ENCODE measurements at regions not wholly inside any gene's neighbourhood (a gene's known extent, or its start where the extent isn't known, plus 50 kb on each side); places are given as distances from the start of the nearest gene placed in this dataset.

DNA sequence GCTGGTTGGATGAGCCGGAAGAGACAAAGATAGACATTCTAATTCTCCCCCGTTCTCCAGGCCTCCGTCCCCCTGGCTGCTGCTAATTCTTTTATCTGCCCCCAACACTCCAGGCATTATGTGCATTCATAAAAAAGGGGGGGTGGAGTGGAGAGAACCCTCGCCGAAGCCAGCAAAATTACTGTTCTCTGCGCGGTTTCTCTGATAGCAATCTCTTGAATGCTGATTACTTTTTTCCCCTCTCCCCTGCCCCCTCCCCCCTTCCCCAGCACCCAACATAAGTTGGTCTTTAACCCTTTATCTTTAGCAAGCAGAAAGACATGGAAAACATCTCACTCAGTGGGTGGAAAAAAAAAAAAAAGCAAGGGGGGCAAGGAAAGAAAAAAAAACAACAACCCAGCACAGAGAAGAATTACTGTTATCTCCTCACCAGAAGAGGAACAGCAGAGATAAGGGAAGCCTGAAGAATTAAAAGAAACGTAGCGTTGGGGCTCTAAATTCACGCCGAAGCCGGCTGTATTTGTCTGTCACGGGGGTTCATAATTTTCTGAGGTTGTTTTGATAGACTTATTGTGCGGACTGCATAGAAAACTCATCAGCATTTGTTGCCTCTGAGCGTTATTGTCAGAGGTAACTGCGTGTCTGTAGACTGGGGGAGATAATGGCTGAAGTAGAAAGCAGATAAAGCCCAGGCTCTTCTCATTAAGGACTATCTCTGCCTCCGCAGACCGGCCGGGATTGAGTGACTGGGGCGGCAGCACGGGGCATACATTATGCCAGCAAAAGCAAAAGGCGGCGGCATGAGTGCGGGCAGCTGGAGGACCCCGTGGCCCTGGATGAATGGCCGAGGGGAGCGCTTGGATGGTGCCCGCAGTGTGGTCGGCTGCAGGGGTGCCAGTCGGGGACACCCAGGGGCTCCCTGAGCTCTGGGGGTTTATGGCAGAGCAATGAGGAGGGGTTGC lies 126.9 kb downstream of the MRM1 start:
- H3K27ac ChIP-seq (ENCODE audit: low read depth, low read length): no peak overlapping the region
- no peak overlapping the region for H3K4me3 ChIP-seq (ENCODE audit: low read depth, low read length)
- H3K9me3 ChIP-seq (ENCODE audit: control insufficient read depth, insufficient read depth, low read length): no peaks in the 10 kb centered on the region
- H3K9ac ChIP-seq (ENCODE audit: low read depth, low read length): no peak overlapping the region
- H3K27me3 ChIP-seq (ENCODE audit: control insufficient read depth, insufficient read depth, low read length): peaks cover 23% of the 10 kb centered on the region
- no peaks in the 10 kb centered on the region for H3K36me3 ChIP-seq (ENCODE audit: control insufficient read depth, insufficient read depth, low read length)
- peaks cover 51% of the 10 kb centered on the region for H3K4me1 ChIP-seq (ENCODE audit: control insufficient read depth, insufficient read depth, low read length)

GRCh38 chr17:36730095-36730808 lies 128.9 kb downstream of the MRM1 start:
- Histone ChIP-seq H3K9ac (ENCODE audit: low read depth, low read length) (no peak overlapping the region), H3K4me1 (ENCODE audit: control insufficient read depth, insufficient read depth, low read length) (peaks cover 41% of the 10 kb centered on the region), H3K27me3 (ENCODE audit: control insufficient read depth, insufficient read depth, low read length) (peaks cover 23% of the 10 kb centered on the region)

DNA sequence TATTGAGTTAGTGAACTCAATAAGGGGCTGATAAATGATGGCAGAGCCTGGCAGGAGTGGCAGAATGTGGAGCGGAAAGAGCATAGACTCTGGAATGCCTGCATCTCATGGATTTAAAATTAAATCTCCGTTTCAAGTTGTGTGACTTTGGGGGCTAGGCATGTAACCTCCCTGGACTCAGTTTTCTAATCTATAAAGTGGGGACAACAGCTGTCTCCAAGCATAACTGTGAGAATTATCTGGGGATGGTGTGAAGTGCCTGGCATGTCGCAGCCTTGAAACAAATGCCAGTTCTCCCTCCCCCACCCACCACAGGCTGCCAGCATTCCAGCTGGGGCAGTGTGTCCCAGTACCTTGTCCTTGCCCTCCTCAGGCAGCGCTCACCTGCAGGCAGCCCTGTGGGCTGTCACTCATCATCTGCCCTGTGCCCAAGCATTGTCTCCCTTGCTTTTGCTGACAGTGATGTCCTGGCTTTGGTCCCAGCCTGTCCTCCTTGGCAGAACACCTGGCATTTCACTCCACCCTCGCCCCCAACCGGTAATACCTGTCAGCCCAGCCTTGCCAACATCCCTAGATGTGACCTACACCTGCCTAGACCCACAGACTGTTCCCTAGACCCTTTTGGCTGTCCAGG lies 129.6 kb downstream of the MRM1 start:
- H3K27me3 ChIP-seq (ENCODE audit: control insufficient read depth, insufficient read depth, low read length): peaks cover 23% of the 10 kb centered on the region
- H3K4me3 ChIP-seq (ENCODE audit: low read depth, low read length): no peak overlapping the region
- no peaks in the 10 kb centered on the region for H3K9me3 ChIP-seq (ENCODE audit: control insufficient read depth, insufficient read depth, low read length)
- H3K4me1 ChIP-seq (ENCODE audit: control insufficient read depth, insufficient read depth, low read length): peaks cover 41% of the 10 kb centered on the region
- no peak overlapping the region for H3K27ac ChIP-seq (ENCODE audit: low read depth, low read length)
- H3K9ac ChIP-seq (ENCODE audit: low read depth, low read length): no peak overlapping the region
- H3K36me3 ChIP-seq (ENCODE audit: control insufficient read depth, insufficient read depth, low read length): no peaks in the 10 kb centered on the region

More at GRCh38 chr17:36730095-36730808, 128.9 kb downstream of the MRM1 start:
- Histone ChIP-seq H3K27ac (ENCODE audit: low read depth, low read length) (no peak overlapping the region), H3K36me3 (ENCODE audit: control insufficient read depth, insufficient read depth, low read length) (no peaks in the 10 kb centered on the region), H3K9me3 (ENCODE audit: control insufficient read depth, insufficient read depth, low read length) (no peaks in the 10 kb centered on the region), H3K4me3 (ENCODE audit: low read depth, low read length) (no peak overlapping the region)

DNA sequence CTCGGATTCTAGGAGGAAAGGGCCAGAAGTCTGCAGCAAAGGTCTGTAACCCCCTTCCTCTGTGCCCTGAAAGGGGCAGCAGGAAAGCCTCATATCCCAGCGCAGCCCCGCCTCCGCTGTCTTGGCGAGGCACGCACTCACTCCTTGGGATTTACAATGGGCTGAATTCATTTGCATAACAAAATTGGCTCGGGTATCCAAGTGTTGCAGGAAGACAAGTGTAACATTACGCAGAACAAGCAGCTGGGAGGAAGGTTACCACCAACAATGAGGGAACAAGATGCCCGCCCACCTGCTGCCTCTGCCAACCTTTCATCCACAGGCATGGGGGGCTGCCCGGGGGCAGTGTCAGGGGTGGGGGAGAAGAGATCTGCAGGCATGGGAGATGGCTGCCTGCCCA lies 130.4 kb downstream of the MRM1 start:
- Histone ChIP-seq H3K4me1 (ENCODE audit: control insufficient read depth, insufficient read depth, low read length) (peaks cover 41% of the 10 kb centered on the region), H3K27ac (ENCODE audit: low read depth, low read length) (peak overlapping the region; percentile 23), H3K27me3 (ENCODE audit: control insufficient read depth, insufficient read depth, low read length) (peaks cover 21% of the 10 kb centered on the region)

DNA sequence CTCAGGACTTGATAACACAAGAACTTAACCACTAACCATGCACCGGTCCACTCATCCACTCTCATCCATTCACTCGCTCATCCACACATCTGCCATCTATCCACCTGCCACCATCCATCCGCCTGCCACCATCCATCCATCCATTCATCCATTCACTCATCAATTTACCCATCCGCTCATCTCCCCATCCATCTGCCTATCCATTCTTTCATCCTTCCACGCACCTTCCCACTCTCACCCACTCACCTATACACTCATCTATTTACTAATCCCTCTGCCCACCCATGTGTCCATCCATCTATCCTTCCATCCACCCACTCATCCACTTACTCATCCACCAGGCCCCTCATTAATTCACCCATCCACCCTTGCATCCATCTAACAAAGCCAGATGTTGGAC lies 131.0 kb downstream of the MRM1 start:
- Histone ChIP-seq H3K4me3 (ENCODE audit: low read depth, low read length) (no peak overlapping the region), H3K36me3 (ENCODE audit: control insufficient read depth, insufficient read depth, low read length) (no peaks in the 10 kb centered on the region), H3K9me3 (ENCODE audit: control insufficient read depth, insufficient read depth, low read length) (no peaks in the 10 kb centered on the region), H3K9ac (ENCODE audit: low read depth, low read length) (no peak overlapping the region), H3K27ac (ENCODE audit: low read depth, low read length) (no peak overlapping the region), H3K27me3 (ENCODE audit: control insufficient read depth, insufficient read depth, low read length) (peaks cover 16% of the 10 kb centered on the region), H3K4me1 (ENCODE audit: control insufficient read depth, insufficient read depth, low read length) (peaks cover 41% of the 10 kb centered on the region)

More for the DNA sequence above, 130.4 kb downstream of the MRM1 start:
- no peaks in the 10 kb centered on the region for H3K36me3 ChIP-seq (ENCODE audit: control insufficient read depth, insufficient read depth, low read length)
- no peak overlapping the region for H3K9ac ChIP-seq (ENCODE audit: low read depth, low read length)
- no peaks in the 10 kb centered on the region for H3K9me3 ChIP-seq (ENCODE audit: control insufficient read depth, insufficient read depth, low read length)
- H3K4me3 ChIP-seq (ENCODE audit: low read depth, low read length): no peak overlapping the region

DNA sequence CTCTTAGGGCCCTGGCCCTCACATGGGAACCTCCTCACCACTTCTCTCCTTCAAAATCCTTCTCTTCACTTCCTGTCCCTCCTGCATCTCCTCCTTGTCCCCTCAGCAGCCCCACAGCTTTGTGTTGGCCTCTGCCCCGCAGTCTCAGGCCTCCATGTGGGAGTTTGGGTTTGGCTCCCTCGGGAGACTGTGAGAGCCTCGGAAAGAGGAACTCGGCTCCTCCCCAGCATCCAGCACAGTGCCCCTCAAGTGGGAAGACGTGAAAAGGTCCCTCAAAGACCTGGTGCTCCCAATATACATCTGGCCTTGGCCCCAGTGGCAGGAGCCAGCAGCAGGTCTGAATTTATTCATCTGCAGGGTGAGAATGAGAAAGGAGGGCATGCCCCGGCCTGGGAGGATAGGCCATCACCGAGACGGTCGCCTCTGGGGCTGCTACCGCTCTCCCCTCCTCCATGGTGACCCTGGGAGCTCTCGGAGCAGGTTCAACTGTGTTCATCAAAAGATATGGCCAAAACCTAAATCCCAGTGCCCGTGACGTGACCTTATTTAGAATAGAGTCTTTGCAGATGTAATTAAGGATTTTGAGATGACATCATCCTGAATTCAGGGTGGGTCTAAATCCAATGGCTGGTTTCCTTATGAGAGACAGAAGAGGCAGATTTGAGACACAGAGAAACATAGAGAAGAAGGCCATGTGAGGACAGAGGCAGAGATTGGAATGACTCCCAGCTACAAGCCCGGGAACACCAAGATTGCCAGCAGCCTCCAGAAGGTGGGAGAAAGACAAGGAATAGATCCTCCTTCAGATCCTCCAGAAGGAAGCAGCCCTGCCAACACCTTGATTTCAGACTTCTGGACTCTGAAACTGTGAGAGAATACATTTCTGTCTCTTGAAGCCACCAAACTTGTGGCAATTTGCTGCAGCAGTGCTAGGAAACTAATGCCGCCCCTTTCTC lies 135.1 kb downstream of the MRM1 start:
- Histone ChIP-seq H3K9ac (ENCODE audit: low read depth, low read length) (no peak overlapping the region), H3K27ac (ENCODE audit: low read depth, low read length) (no peak overlapping the region), H3K4me1 (ENCODE audit: control insufficient read depth, insufficient read depth, low read length) (peaks cover 11% of the 10 kb centered on the region), H3K4me3 (ENCODE audit: low read depth, low read length) (no peak overlapping the region), H3K9me3 (ENCODE audit: control insufficient read depth, insufficient read depth, low read length) (no peaks in the 10 kb centered on the region), H3K36me3 (ENCODE audit: control insufficient read depth, insufficient read depth, low read length) (no peaks in the 10 kb centered on the region), H3K27me3 (ENCODE audit: control insufficient read depth, insufficient read depth, low read length) (0 out of 2 replicates have a peak, but pooled peaks cover 1% of the 10 kb centered on the region)

GRCh38 chr17:36739208-36739607 lies 137.8 kb downstream of the MRM1 start:
- Histone ChIP-seq H3K9me3 (ENCODE audit: control insufficient read depth, insufficient read depth, low read length) (no peaks in the 10 kb centered on the region), H3K27ac (ENCODE audit: low read depth, low read length) (no peak overlapping the region), H3K27me3 (ENCODE audit: control insufficient read depth, insufficient read depth, low read length) (no peaks in the 10 kb centered on the region), H3K4me1 (ENCODE audit: control insufficient read depth, insufficient read depth, low read length) (peaks cover 11% of the 10 kb centered on the region), H3K4me3 (ENCODE audit: low read depth, low read length) (no peak overlapping the region), H3K9ac (ENCODE audit: low read depth, low read length) (no peak overlapping the region), H3K36me3 (ENCODE audit: control insufficient read depth, insufficient read depth, low read length) (no peaks in the 10 kb centered on the region)

DNA sequence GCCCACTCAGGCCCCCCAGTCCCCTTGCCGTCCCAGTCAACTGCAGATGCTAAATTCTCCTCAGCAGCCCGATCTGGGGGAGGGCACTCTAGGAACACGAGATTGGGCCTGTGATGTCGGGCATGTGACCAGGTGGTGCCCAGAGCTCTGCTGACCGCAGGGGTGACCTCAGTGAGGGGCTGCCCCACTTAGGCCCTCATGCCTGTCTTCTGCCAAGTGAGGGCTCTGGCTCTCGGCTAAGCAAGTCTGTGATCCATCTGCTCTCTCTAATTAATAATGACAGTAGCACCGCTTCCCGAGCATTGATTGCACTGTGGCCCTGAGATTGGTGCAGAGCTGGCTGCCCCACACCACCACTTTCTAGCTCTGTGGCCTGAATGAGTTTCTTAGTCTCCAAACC lies 138.8 kb downstream of the MRM1 start:
- no peaks in the 10 kb centered on the region for H3K36me3 ChIP-seq (ENCODE audit: control insufficient read depth, insufficient read depth, low read length)
- no peaks in the 10 kb centered on the region for H3K27me3 ChIP-seq (ENCODE audit: control insufficient read depth, insufficient read depth, low read length)
- no peak overlapping the region for H3K27ac ChIP-seq (ENCODE audit: low read depth, low read length)
- H3K9ac ChIP-seq (ENCODE audit: low read depth, low read length): no peak overlapping the region
- H3K4me3 ChIP-seq (ENCODE audit: low read depth, low read length): no peak overlapping the region
- H3K9me3 ChIP-seq (ENCODE audit: control insufficient read depth, insufficient read depth, low read length): no peaks in the 10 kb centered on the region
- peaks cover 11% of the 10 kb centered on the region for H3K4me1 ChIP-seq (ENCODE audit: control insufficient read depth, insufficient read depth, low read length)

DNA sequence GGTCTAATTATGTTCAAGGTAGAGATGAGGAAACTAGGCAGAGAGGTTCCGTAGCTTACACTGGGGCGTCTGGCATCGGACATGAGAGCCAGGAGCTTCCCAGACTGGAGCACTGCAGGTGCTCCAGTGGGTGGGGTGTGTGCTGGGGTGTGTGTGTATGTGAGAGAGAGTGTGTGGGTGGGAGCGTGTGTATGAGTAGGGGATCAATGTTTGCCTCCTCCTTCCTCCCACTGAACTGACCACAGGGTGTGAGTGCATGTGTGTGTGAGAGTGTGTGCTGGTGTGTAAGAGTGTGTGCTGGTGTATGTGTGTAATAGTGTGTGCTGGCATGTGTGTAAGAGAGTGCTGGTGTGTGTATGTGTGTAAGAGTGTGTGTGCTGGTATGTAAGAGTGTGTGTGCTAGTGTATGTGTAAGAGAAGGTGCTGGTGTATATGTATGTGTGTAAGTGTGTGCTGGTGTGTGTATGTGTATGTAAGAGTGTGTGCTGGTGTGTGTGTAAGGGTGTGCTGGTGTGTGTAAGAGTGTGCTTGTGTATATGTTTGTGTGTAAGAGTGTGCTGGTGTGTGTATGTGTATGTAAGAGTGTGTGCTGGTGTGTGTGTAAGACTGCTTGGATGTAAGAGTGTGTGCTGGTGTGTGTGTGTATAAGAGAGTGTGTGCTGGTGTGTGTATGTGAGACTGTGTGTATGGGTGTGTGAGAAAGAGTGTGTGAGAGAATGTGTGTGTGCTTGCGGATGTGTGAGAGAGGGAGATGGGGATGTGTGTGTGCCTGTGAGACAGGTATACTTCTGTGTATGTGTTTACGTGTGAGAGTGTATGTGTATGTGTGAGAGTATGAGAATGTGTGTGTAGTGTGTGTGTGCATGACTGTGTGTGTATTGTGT lies 139.9 kb downstream of the MRM1 start:
- Histone ChIP-seq H3K9ac (ENCODE audit: low read depth, low read length) (no peak overlapping the region), H3K27ac (ENCODE audit: low read depth, low read length) (no peak overlapping the region), H3K27me3 (ENCODE audit: control insufficient read depth, insufficient read depth, low read length) (no peaks in the 10 kb centered on the region), H3K36me3 (ENCODE audit: control insufficient read depth, insufficient read depth, low read length) (no peaks in the 10 kb centered on the region), H3K9me3 (ENCODE audit: control insufficient read depth, insufficient read depth, low read length) (no peaks in the 10 kb centered on the region), H3K4me1 (ENCODE audit: control insufficient read depth, insufficient read depth, low read length) (peaks cover 11% of the 10 kb centered on the region), H3K4me3 (ENCODE audit: low read depth, low read length) (no peak overlapping the region)

Data from HUES48 (cell line).